GM21515 (cell line): ENCODE measurements at regions not wholly inside any gene's neighbourhood (a gene's known extent, or its start where the extent isn't known, plus 50 kb on each side); places are given as distances from the start of the nearest gene placed in this dataset.
"Not testable (repeated sequence)": the region's sequence is repeated elsewhere in the genome, so short reads cannot be mapped to it uniquely, and the experiment has no call there.

Experiments used
- ATAC-seq: cut with Tn5 transposase; IDR thresholded peaks from one replicate; pipeline ENCODE4 v1.9.1; 2021; ENCODE audit not compliant: unreplicated experiment

DNA sequence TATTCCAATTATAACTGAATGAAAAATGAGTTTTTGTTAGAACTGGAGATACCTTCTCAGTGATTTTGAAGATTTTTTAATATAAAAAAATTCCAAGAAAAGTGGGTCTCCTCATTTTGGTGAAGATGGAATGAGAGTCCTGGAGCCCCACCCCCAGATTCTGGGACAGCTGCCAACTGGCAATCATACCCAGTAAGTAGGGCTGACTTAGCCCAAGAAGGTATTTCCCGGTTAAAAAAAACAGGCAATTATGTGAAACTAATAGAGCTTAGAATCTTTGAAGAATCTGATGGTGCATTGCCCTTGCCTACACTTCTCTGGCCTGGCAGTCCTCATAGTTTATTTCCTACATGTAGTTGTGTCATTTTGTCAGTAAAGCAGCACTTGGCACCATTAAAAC, 52.8 kb upstream of the VWDE start:
- no peak for ATAC-seq

GRCh38 chr7:12458520-12459131, 55.0 kb upstream of the VWDE start:
- ATAC-seq = peak; percentile 96

DNA sequence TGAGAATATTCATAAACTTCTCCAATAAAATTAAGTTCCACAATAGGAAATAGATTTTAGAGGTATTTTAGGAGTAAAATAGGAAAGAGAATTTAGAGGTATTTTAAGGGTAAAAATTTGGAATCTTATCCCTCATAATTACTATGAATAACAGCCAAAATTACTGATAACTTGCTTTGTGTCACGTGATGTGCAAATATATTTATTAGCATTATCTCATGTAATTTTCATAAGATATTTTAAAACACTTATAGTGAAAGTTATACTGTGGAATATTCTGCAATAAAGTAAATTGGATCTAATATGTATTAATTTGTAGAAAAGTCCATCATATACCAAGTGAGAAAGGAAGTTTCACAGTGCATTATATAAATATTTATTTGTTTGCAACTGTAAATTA, 64.2 kb upstream of the VWDE start:
- no peak for ATAC-seq

GRCh38 chr7:12469568-12469967, 65.9 kb upstream of the VWDE start:
- ATAC-seq = no peak

GRCh38 chr7:12470930-12471329, 67.3 kb upstream of the VWDE start:
- no peak for ATAC-seq

DNA sequence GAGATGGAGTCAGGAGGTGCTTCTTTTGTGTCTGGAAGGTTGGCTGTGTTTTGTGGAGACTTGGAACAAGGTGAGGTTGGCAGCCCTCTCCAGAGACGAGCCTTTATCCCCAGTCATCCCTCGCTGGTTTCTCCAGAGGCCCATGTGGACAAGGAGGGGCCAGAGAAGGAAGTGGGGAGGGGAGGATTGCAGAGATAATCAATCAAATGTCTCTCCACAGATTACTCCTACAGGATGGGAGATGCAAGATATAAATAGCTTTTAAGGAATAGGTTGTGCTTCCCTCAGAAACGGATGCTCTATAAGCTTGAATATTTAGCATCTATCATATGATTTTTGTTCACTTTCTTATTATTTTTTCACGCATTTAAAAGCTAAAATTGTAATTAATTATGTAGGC, 70.4 kb upstream of the VWDE start:
- ATAC-seq = no peak

- ATAC-seq = no peak
Measured at GRCh38 chr7:12475362-12476063, 71.8 kb upstream of the VWDE start.

DNA sequence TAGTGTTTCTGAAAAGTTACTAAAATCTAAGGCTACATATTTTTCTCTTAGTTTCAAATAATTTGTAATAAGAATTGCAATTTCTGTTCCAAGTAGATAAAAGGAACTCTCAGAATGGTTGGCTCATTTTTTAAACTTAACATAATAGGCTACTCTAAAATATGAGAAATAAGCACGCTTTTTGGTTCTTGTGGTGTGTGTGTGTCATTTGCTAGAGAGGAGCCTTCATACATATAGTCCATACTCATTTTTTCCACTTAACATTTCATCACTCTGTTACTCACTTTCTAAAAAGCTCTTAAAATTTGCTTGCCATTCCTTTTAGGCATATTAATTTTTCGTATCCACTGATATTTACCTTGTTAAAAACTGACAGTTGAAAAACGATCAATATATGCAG, 74.0 kb upstream of the VWDE start:
- ATAC-seq = no peak

DNA sequence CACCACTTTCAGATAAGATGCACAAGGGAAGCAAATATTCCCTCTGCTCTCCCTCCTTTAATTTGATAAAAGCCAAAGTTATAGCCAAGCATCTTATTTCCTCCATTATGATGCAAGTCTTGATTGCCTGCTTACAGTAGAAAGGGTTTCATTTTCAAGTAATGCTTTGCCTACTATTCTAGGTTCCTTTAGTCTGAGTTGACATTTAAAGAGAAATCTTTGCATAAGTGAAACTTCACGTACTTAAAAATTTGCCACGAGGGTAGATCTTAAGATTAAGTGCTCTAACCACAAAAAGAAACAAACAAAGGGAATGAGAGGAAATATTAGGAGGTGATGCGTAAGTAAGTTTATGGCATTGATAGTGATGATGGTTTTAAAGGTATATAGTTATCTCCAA, 78.1 kb upstream of the VWDE start:
- peak; percentile 96 for ATAC-seq

DNA sequence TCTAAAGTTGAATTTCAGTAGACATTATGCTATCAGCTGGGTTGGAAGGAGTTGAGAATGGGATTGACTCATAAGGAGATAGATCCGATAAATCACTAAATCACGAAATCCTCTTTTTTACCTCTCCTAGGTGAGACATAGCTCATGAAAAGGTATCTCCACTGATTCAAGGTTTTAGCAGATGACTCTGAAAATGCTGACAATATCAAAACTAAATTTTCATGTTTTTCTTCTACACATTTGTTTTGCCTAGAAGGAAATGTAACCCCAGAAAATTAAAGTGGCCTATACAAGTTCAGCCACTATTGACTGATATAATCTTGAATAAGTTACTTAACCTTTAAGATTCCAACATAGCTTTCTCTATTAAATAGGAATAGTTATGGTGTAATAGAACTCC, 82.2 kb upstream of the VWDE start:
- ATAC-seq = no peak

DNA sequence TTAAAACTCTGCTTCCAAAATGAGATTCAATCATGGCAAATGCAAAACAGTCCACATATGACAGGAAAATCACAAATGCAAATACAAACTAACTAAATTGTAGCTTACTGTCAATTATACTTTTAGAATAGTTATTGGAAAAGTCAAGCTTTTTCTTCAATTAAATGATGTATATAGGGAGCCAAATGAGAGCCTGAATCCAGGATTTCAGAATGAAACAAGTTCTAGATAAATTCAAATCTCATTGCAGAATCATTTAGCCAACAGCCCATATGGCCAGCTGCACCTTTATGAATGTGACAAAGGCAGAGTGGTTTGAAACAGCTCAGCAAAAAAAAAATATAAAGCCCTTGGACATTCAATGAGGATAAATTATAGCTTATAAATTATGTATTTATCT, 82.2 kb upstream of the SCIN start:
- ATAC-seq = no peak

- peak; percentile 86 for ATAC-seq
Measured at GRCh38 chr7:12490107-12490688, 80.3 kb upstream of the SCIN start.

DNA sequence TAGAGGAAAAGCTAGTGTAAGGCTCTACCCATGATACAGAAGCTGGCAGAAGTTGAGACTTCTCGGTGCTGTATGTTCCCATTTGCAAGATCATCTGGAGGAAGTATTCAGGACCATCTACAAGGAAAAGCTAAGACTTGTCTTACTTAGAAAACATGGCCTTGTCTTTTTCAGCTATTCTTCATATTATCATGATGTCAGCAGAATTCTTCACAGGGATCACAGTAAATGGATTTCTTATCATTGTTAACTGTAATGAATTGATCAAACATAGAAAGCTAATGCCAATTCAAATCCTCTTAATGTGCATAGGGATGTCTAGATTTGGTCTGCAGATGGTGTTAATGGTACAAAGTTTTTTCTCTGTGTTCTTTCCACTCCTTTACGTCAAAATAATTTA, 79.6 kb upstream of the SCIN start:
- no peak for ATAC-seq

DNA sequence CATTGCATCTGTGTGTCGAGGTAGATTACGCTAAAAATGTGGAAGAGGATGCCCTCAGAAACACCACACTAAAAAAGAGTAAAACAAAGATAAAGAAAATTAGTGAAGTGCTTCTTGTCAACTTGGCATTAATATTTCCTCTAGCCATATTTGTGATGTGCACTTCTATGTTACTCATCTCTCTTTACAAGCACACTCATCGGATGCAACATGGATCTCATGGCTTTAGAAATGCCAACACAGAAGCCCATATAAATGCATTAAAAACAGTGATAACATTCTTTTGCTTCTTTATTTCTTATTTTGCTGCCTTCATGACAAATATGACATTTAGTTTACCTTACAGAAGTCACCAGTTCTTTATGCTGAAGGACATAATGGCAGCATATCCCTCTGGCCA, 79.0 kb upstream of the SCIN start:
- ATAC-seq = no peak

DNA sequence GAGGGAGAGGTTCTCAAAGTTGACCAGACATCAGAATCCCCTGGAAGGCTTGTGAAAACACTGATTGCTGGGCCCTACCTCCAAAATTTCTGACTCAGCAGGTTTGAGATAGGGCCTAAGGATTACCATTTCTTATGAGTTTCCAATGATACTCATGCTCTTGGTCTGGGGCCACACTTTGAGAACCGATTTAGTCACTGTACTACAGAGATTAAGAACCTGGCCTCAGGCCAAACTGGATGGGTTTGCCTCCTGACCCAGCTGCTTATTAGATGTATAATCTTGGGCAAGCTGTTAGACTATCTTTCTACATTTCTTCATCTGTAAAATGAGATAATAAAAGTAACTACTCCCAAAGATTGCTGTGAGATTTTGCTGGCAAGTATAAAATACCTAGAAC, 77.1 kb upstream of the SCIN start:
- no peak for ATAC-seq

- no peak for ATAC-seq
Measured at GRCh38 chr7:12493863-12494686, 76.4 kb upstream of the SCIN start.

DNA sequence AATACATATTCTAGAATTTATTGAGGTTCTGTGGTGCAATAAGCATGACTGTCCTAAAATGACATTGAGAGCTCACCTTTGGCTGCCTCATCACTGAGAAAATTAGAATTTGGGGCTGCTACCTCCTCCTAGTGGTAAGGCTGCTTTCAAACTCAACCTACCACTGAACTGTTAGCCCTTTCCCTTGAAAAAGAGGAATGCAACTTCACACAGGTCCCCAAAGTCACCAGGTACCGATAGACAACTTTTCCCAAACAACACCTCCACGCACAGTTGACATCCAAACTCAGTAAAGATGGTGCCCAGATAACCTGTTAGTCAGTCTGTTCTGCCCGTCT, 75.9 kb upstream of the SCIN start:
- ATAC-seq = no peak

DNA sequence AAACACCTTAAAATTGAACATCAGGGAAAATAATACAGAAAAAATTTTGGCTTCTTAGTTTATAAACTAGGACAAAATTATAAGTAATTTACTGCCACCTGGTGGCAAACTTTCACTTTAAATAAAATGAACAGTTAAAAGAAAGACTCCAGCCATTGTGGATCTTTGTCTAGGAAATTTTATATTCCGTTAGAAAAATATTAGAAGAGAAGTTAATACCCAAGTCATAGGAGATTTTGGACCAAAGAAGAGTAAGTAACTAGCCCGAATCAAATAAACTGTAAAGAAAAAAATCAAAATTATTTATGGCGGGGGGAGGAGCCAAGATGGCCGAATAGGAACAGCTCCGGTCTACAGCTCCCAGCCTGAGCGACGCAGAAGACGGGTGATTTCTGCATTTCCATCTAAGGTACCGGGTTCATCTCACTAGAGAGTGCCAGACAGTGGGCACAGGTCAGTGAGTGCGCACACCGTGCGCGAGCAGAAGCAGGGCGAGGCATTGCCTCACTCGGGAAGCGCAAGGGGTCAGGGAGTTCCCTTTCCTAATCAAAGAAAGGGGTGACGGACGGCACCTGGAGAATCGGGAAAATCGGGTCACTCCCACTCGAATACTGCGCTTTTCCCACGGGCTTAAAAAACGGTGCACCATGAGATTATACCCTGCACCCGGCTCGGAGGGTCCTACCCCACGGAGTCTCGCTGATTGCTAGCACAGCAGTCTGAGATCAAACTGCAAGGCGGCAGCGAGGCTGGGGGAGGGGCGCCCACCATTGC, 73.4 kb upstream of the SCIN start:
- ATAC-seq = not testable (repeated sequence)

DNA sequence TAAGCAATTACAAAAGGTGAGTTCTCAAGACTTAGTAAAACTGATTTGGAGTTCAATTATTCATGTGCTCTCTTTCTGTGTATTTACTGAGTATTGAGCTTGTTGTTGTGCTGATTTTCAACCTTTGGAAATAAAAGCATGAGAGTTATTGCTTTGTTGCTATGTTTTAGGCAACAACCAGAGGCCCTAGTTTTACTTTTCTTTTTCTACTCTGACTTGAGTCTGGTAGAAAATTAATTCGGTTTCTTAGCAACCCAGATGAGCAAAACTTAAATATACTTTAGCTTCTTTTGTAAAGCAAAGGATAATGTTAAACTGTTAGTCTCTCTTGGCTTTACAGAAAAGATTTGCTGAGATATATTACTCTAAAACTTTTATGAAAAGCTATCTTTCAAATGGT, 66.4 kb upstream of the SCIN start:
- no peak for ATAC-seq

DNA sequence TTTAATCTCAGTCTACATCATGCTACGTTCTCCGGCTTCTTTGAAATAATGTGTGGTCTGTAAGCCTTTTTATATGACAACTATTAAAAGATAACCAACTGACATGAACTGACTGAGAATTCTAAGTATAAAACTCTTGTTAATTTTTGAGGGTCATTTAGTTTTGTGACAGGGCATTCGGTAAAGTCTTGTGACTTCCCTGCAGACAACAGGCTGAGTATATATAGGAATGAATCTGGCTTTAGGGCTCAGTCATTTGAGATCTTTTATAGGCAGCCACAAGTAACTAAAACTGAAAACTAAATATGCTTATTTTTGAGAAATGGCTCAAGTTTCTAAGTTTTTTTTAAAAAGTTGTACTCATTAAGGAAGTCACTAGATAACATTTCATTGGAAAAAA, 62.5 kb upstream of the SCIN start:
- ATAC-seq = no peak

DNA sequence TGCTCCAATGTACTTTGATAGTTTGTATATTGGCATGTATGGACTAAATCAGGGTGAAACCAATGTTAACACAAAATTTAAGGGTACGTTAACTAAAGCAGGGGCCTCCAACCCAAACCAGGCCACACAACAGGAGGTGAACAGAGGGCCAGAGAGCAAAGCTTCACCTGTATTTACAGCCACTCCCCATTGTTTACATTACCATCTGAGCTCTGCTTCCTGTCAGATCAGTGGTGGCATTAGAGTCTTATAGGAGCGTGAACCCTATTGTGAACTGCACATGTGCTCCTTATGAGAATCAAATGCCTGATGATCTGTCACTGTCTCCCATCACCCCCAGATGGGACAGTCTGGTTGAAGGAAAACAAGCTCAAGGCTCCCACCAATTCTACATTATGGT, 62.0 kb upstream of the SCIN start:
- ATAC-seq = no peak
